Pancreas (tissue), 10 donors: ENCODE measurements at regions not wholly inside any gene's neighbourhood (a gene's known extent, or its start where the extent isn't known, plus 50 kb on each side); places are given as distances from the start of the nearest gene placed in this dataset.

ENCODE experiments used
- ATAC-seq, 4 donors: fragments of 200-7000 bp; cut with Tn5 transposase; one replicate each; pipeline versions ENCODE4 v1.8.0 to v1.9.1; 2020; ENCODE audit warnings: mild to moderate bottlenecking in 4 of 4, moderate library complexity in 4 of 4
- DNase-seq, 6 donors: peaks; one replicate each; pipeline ENCODE4 v3.0.0-alpha.2; 2020
- FAIRE-seq: peaks from 2 replicates; lab custom pipeline; 2012; peaks lifted over from hg19 to GRCh38; lab: Jason Lieb, UNC
- H3K27ac ChIP-seq, 4 donors: fragments of 200-600 bp; sonication (generic); 1 replicate in 3 of 4; 2 replicates in 1 of 4; pipeline versions ENCODE4 v1.5.0 to v1.8.0; 2020
- H3K27me3 ChIP-seq, 4 donors: fragments of 200-600 bp; one replicate each; pipeline ENCODE4 v1.8.0; 2021
- H3K36me3 ChIP-seq, 3 donors: fragments of 200-600 bp; sonication (generic) in 1 of 3; one replicate each; pipeline versions ENCODE4 v1.5.0 to v1.8.0; 2020 to 2021
- H3K4me1 ChIP-seq, 3 donors: fragments of 200-600 bp; one replicate each; pipeline ENCODE4 v1.8.0; 2021
- H3K4me3 ChIP-seq, 4 donors: fragments of 200-600 bp; sonication (generic) in 2 of 4; one replicate each; pipeline versions ENCODE4 v1.5.0 to v1.8.0; 2020 to 2021
- H3K9me3 ChIP-seq, 4 donors: fragments of 200-600 bp; one replicate each; pipeline ENCODE4 v1.8.0; 2021
- CTCF ChIP-seq, 4 donors: fragments of 200-600 bp; sonication (generic) in 3 of 4; IDR thresholded peaks; one replicate each; pipeline versions ENCODE4 v1.5.0 to v1.8.0; 2021; ENCODE audit warnings: antibody characterized with exemption in 4 of 4
- WGBS, 2 donors: extraction: QIAGEN DNeasy Blood & Tissue Kit; methylation state at CpG; one replicate each; pipeline ENCODE4 v1.1.7; 2013; 5-methylcytosine and 5-hydroxymethylcytosine counted together
- intact Hi-C, 3 donors: fragments of 100-400 bp; cut with DNase I; formaldehyde crosslinking; loops; one replicate each; pipeline versions ENCODE4 v1.11.1 to v1.14.2; 2022
- donor health status: healthy with polysubstance abuse.
- donor health status: DM: no; HTN: no; CAD: no; lungs with moderate emphysema.
- donor health status: DM: no; HTN: no; CAD: no.
- donor health status: control.
- donor health status: control.
- donor health status: Bipolar disorder and iron deficiency.
- donor health status: DM: yes; HTN: yes; CAD: no.
- donor health status: DM: no; HTN: no; CAD: no.
- donor health status: DM: no; HTN: no; CAD: no.
- donor health status: DM: yes; HTN: yes; CAD: no.

- FAIRE-seq (no peak), ATAC-seq (no peak), DNase-seq (peak in 1 of 6 donors; percentile 21)
- intact Hi-C loops: no loop called here
- H3K9me3 ChIP-seq: no peaks in the 10 kb centered on the region
- no peak overlapping the region for H3K4me3 ChIP-seq
- no peaks in the 10 kb centered on the region for H3K4me1 ChIP-seq
- WGBS, 2 donors: 77 to 83% methylated on average over 22 of the region's 22 CpGs
- H3K27me3 ChIP-seq: no peaks in the 10 kb centered on the region
- no peak overlapping the region for H3K27ac ChIP-seq
- no peak for TF ChIP-seq CTCF (IDR thresholded peaks at IDR 0.05)
- H3K36me3 ChIP-seq: no peaks in the 10 kb centered on the region
Observed at GRCh38 chr10:131844529-131845084, 56.2 kb upstream of the PPP2R2D start.

- Histone ChIP-seq H3K27me3 (no peaks in the 10 kb centered on the region), H3K4me3 (no peak overlapping the region), H3K4me1 (no peaks in the 10 kb centered on the region), H3K9me3 (no peaks in the 10 kb centered on the region), H3K27ac (no peak overlapping the region), H3K36me3 (no peaks in the 10 kb centered on the region)
- FAIRE-seq: no peak
- ATAC-seq: no peak
- no peak for TF ChIP-seq CTCF (IDR thresholded peaks at IDR 0.05)
- peak in 1 of 6 donors; percentile 38 for DNase-seq
- 71 to 79% methylated on average over 26 of the region's 26 CpGs for WGBS, 2 donors
- intact Hi-C loops: no loop called here
Observed at GRCh38 chr10:131845505-131846239, 55.1 kb upstream of the PPP2R2D start.

DNA sequence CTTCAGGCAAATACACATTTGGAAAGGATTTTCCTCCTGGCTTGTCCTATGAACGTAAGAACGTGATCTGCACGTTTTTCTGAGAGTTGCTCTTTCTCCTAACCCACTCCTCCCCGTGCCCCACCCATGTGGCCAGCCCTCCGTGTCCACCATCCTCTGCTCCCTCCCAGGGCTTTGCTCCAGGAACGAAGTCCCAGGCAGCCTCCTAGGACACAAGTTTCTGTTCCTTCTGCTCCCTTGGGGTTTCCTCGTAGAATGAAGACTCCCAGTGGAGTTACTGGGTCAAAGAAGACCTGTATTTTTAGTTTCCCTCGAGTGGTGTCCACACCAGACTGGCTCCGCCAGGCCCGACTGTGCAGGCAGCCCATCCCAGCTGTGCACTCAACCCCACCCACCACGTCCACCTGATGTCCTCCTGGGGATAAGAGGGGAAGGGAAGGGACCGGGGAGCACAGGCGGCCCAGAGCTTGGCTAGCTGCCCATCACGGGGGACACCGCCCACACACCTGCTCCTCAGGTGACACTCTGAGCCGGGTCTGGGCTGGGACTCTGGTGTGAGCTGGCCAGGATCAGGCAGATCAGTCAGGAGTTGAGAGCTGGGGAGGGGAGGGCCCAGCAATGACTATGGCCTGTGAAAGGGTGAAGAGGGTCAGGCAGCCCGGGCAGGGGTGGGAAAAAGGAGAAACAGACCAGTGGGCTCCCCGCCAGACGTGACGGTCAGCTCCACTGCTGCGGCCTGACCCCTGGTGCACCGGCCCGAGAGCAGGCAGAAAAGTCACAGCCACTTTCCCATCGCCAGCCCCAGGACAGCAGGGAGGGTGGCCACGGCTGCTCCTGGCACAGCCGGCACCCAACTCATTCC lies 54.3 kb upstream of the PPP2R2D start:
- H3K27ac ChIP-seq: no peak overlapping the region
- H3K27me3 ChIP-seq: no peaks in the 10 kb centered on the region
- ATAC-seq (no peak), DNase-seq (peak in 2 of 6 donors; percentile 47 to 61), FAIRE-seq (no peak)
- H3K4me1 ChIP-seq: no peaks in the 10 kb centered on the region
- no peak overlapping the region for H3K4me3 ChIP-seq
- H3K36me3 ChIP-seq: no peaks in the 10 kb centered on the region
- H3K9me3 ChIP-seq: no peaks in the 10 kb centered on the region
- intact Hi-C loops: no loop called here
- 48 to 49% methylated on average over 26 of the region's 26 CpGs for WGBS, 2 donors
- TF ChIP-seq CTCF (IDR thresholded peaks at IDR 0.05): no peak

DNA sequence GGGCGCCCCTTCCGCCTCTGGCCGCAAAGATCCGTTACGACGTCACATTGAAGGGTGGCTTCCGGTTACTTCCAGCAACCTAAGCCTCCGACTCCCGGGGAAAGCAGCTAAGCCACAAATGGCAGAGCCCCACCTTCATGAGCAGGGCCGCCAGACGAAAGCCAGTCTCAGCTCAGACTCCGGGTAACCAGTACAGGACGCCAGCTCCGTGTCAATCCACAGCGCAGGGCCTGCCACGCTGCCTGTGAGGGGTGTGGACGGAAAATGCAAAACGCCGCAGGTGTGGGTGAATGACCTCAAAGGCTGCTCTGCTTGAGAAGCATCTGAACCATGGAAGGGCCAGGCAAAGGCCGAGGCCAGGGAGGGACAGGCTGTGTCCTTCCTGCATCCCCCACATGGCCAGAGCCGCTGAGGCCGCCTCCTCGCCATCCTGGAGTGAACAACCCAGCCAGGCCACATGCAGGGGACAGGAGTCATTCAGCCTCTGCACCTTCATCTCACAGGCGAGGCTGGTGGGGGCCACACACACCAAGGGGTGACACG lies 53.5 kb upstream of the PPP2R2D start:
- 70 to 80% methylated on average over 25 of the region's 25 CpGs for WGBS, 2 donors
- intact Hi-C loops: no loop called here

More for the DNA sequence above, 53.5 kb upstream of the PPP2R2D start:
- H3K27ac ChIP-seq: no peak overlapping the region
- no peaks in the 10 kb centered on the region for H3K9me3 ChIP-seq
- no peaks in the 10 kb centered on the region for H3K36me3 ChIP-seq
- DNase-seq: peak in 1 of 6 donors; percentile 37
- H3K27me3 ChIP-seq: no peaks in the 10 kb centered on the region
- FAIRE-seq: no peak
- TF ChIP-seq CTCF (IDR thresholded peaks at IDR 0.05): no peak
- no peaks in the 10 kb centered on the region for H3K4me1 ChIP-seq
- no peak for ATAC-seq
- H3K4me3 ChIP-seq: no peak overlapping the region
